ENCODE measurements at regions not wholly inside any gene's neighbourhood (a gene's known extent, or its start where the extent isn't known, plus 50 kb on each side); places are given as distances from the start of the nearest gene placed in this dataset.

- no peak for TF ChIP-seq RAD21 (conservative IDR thresholded peaks at IDR 0.05 in 1 of 2, IDR thresholded peaks at IDR 0.05 in 1 of 2)
- TF ChIP-seq HMGXB4 (CRISPR knock-in tag; IDR thresholded peaks at IDR 0.05; ENCODE audit: borderline replicate concordance): no peak
- TF ChIP-seq CTCF (IDR thresholded peaks at IDR 0.05): no peak
- TF ChIP-seq BCL3 (IDR thresholded peaks at IDR 0.05): no peak
- TF ChIP-seq E2F6 (IDR thresholded peaks at IDR 0.05; ENCODE audit: borderline replicate concordance, low read depth): no peak
- no peak for TF ChIP-seq EHMT2 (IDR thresholded peaks at IDR 0.05; ENCODE audit: low read depth)
- no peak for TF ChIP-seq NR3C1 (IDR thresholded peaks at IDR 0.05)
- no peak for TF ChIP-seq BHLHE40 (IDR thresholded peaks at IDR 0.05; ENCODE audit: low read depth, low read length)
- TF ChIP-seq EP300 (IDR thresholded peaks at IDR 0.05): no peak
- no peak for TF ChIP-seq CEBPB (IDR thresholded peaks at IDR 0.05)
- TF ChIP-seq POLR2A (IDR thresholded peaks at IDR 0.05; ENCODE audit: low read length): no peak
- TF ChIP-seq KDM1A (IDR thresholded peaks at IDR 0.05; ENCODE audit: low read depth): no peak
- no peak for TF ChIP-seq JUNB (IDR thresholded peaks at IDR 0.05)
- TF ChIP-seq MYC (IDR thresholded peaks at IDR 0.05; ENCODE audit: borderline replicate concordance, low read length): no peak
These were observed 224.0 kb downstream of the TRIML1 start for GRCh38 chr4:188363196-188363595.

Measured in A549 (cell line).